Neuronal stem cell (in vitro differentiated cells): ENCODE measurements at regions not wholly inside any gene's neighbourhood (a gene's known extent, or its start where the extent isn't known, plus 50 kb on each side); places are given as distances from the start of the nearest gene placed in this dataset.
"Not testable (repeated sequence)": the region's sequence is repeated elsewhere in the genome, so short reads cannot be mapped to it uniquely, and the experiment has no call there.

ENCODE experiments used
- DNase-seq: peaks from one replicate; pipeline ENCODE4 v3.0.0-alpha.2; 2013; ENCODE audit warnings: low spot score
- H2AFZ ChIP-seq: one replicate; pipeline ENCODE4 v1.6.1; 2013; ENCODE audit warnings: mild to moderate bottlenecking, low read length, inconsistent platforms
- H2AK5ac ChIP-seq: 2 replicates; pipeline ENCODE4 v1.6.1; 2013; ENCODE audit warnings: low read depth, mild to moderate bottlenecking, inconsistent platforms, low read length, moderate library complexity, mixed read lengths
- H2BK120ac ChIP-seq: 2 replicates; pipeline ENCODE4 v1.6.1; 2013; ENCODE audit warnings: low read depth, mild to moderate bottlenecking, inconsistent platforms, low read length, moderate library complexity, mixed read lengths
- H2BK12ac ChIP-seq: one replicate; pipeline ENCODE4 v1.6.1; 2013; ENCODE audit warnings: low read length, inconsistent platforms
- H2BK15ac ChIP-seq: 2 replicates; pipeline ENCODE4 v1.6.1; 2013; ENCODE audit warnings: mild to moderate bottlenecking, low read length, inconsistent platforms, mixed read lengths
- H2BK5ac ChIP-seq: one replicate; pipeline ENCODE4 v1.6.1; 2013; ENCODE audit warnings: inconsistent platforms, mild to moderate bottlenecking, low read length, moderate library complexity
- H3K14ac ChIP-seq: one replicate; pipeline ENCODE4 v1.6.1; 2013; ENCODE audit warnings: low read length, inconsistent platforms
- H3K18ac ChIP-seq: 2 replicates; pipeline ENCODE4 v1.6.1; 2013; ENCODE audit warnings: low read length, inconsistent platforms
- H3K23ac ChIP-seq: 2 replicates; pipeline ENCODE4 v1.6.1; 2013; ENCODE audit warnings: low read depth, mild to moderate bottlenecking, mixed read lengths, low read length, inconsistent platforms; ENCODE audit not compliant: poor library complexity
- H3K27ac ChIP-seq: replicated peaks from 3 replicates; pipeline ENCODE4 v1.5.1; 2013; ENCODE audit warnings: low read length, inconsistent platforms
- H3K27me3 ChIP-seq, 3 experiments: 2 replicates each; pipeline ENCODE4 v1.6.1; 2013; ENCODE audit warnings: low read length in 3 of 3, mild to moderate bottlenecking in 2 of 3, inconsistent platforms in 1 of 3, low read depth in 1 of 3, mixed read lengths in 1 of 3, moderate library complexity in 1 of 3; ENCODE audit not compliant: control insufficient read depth in 3 of 3, insufficient read depth in 3 of 3
- H3K36me3 ChIP-seq, 2 donors: replicated peaks in 1 of 2; 2 replicates each; pipeline ENCODE4 v1.6.1; 2013; ENCODE audit warnings: low read length in 2 of 2; ENCODE audit not compliant: control insufficient read depth in 2 of 2, insufficient read depth in 2 of 2
- H3K4ac ChIP-seq: 2 replicates; pipeline ENCODE4 v1.6.1; 2013; ENCODE audit warnings: inconsistent platforms, mild to moderate bottlenecking, low read length, moderate library complexity
- H3K4me1 ChIP-seq, 2 donors: 1 replicate in 1 of 2; 2 replicates in 1 of 2; pipeline ENCODE4 v1.6.1; 2013; ENCODE audit warnings: low read length in 2 of 2, low read depth in 1 of 2; ENCODE audit not compliant: control insufficient read depth in 2 of 2, insufficient read depth in 1 of 2
- H3K4me2 ChIP-seq: one replicate; pipeline ENCODE4 v1.6.1; 2013; ENCODE audit warnings: mild to moderate bottlenecking, low read length, inconsistent platforms; ENCODE audit not compliant: insufficient read depth, poor library complexity, severe bottlenecking
- H3K4me3 ChIP-seq, 2 donors: 2 replicates each; pipeline ENCODE4 v1.5.1; 2013; ENCODE audit warnings: low read length in 2 of 2, mild to moderate bottlenecking in 2 of 2, inconsistent platforms in 1 of 2, moderate library complexity in 1 of 2
- H3K79me1 ChIP-seq: one replicate; pipeline ENCODE4 v1.6.1; 2013; ENCODE audit warnings: low read depth, mild to moderate bottlenecking, inconsistent platforms, low read length, moderate library complexity
- H3K9ac ChIP-seq: one replicate; pipeline ENCODE4 v1.6.1; 2013; ENCODE audit warnings: mild to moderate bottlenecking, low read depth, low read length, inconsistent platforms; ENCODE audit not compliant: poor library complexity
- H3K9me3 ChIP-seq, 2 donors: replicated peaks in 1 of 2; 2 replicates each; pipeline versions ENCODE3 to v1.6.1; 2013; ENCODE audit warnings: low read length in 2 of 2, mild to moderate bottlenecking in 2 of 2, inconsistent platforms in 1 of 2, low read depth in 1 of 2, mixed read lengths in 1 of 2, moderate library complexity in 1 of 2; ENCODE audit not compliant: control insufficient read depth in 2 of 2, insufficient read depth in 1 of 2
- H4K8ac ChIP-seq: one replicate; pipeline ENCODE4 v1.6.1; 2013; ENCODE audit warnings: low read depth, mild to moderate bottlenecking, inconsistent platforms, low read length, moderate library complexity
- H4K91ac ChIP-seq: one replicate; pipeline ENCODE4 v1.6.1; 2013; ENCODE audit warnings: low read length, low read depth, mild to moderate bottlenecking, inconsistent platforms; ENCODE audit not compliant: poor library complexity
- WGBS, 2 donors: extraction: QIAGEN DNeasy Blood & Tissue Kit; methylation state at CpG; one replicate each; pipeline ENCODE4 v1.1.7; 2013; ENCODE audit warnings: missing lambda C conversion rate in 2 of 2, mixed read lengths in 1 of 2; ENCODE audit not compliant: insufficient read length in 2 of 2, insufficient replicate concordance in 1 of 2; ENCODE audit errors: extremely low coverage in 2 of 2; 5-methylcytosine and 5-hydroxymethylcytosine counted together

GRCh38 chr12:38528527-38528926, 212.0 kb downstream of the ALG10B start:
- H4K8ac ChIP-seq: no peak overlapping the region
- H3K79me1 ChIP-seq: no peaks in the 10 kb centered on the region
- no peak overlapping the region for H3K4me2 ChIP-seq
- H4K91ac ChIP-seq: no peak overlapping the region
- no peak overlapping the region for H3K9ac ChIP-seq
- H2AFZ ChIP-seq: no peak overlapping the region
- no peak overlapping the region for H3K18ac ChIP-seq
- H2BK12ac ChIP-seq: no peak overlapping the region
- H2AK5ac ChIP-seq: no peak overlapping the region
- no peak overlapping the region for H2BK15ac ChIP-seq
- no CpG with 5 or more reads among the region's 1 CpG for WGBS, 2 donors
- H3K36me3 ChIP-seq: no peaks in the 10 kb centered on the region
- H2BK120ac ChIP-seq: no peak overlapping the region
- no peak overlapping the region for H3K27ac ChIP-seq
- H3K27me3 ChIP-seq: no peaks in the 10 kb centered on the region
- no peak overlapping the region for H3K23ac ChIP-seq
- no peak overlapping the region for H3K4me3 ChIP-seq
- DNase-seq: no peak
- no peaks in the 10 kb centered on the region for H3K4me1 ChIP-seq
- H3K14ac ChIP-seq: no peak overlapping the region
- no peak overlapping the region for H2BK5ac ChIP-seq
- no peak overlapping the region for H3K4ac ChIP-seq
- no peaks in the 10 kb centered on the region for H3K9me3 ChIP-seq

GRCh38 chr12:38529281-38529680, 212.7 kb downstream of the ALG10B start:
- not testable (repeated sequence) for H3K27ac ChIP-seq, H2AFZ ChIP-seq, DNase-seq, H3K4me3 ChIP-seq, H3K9me3 ChIP-seq, H2BK15ac ChIP-seq, H3K18ac ChIP-seq, H3K36me3 ChIP-seq, H3K27me3 ChIP-seq, H3K4me1 ChIP-seq, H3K4me2 ChIP-seq, H4K8ac ChIP-seq, H2AK5ac ChIP-seq, H2BK12ac ChIP-seq, H2BK120ac ChIP-seq, H3K4ac ChIP-seq, H3K9ac ChIP-seq, H2BK5ac ChIP-seq, H3K23ac ChIP-seq, H3K79me1 ChIP-seq, H3K14ac ChIP-seq, H4K91ac ChIP-seq
- WGBS, 2 donors: no CpG with 5 or more reads among the region's 3 CpGs

- H2BK12ac ChIP-seq: no peak overlapping the region
- no peak overlapping the region for H3K23ac ChIP-seq
- H3K9me3 ChIP-seq: no peaks in the 10 kb centered on the region
- no peaks in the 10 kb centered on the region for H3K27me3 ChIP-seq
- no peak overlapping the region for H2BK120ac ChIP-seq
- H3K18ac ChIP-seq: no peak overlapping the region
- no peak overlapping the region for H4K91ac ChIP-seq
- no peak overlapping the region for H3K14ac ChIP-seq
- no peak overlapping the region for H2BK15ac ChIP-seq
- H2AK5ac ChIP-seq: no peak overlapping the region
- H2BK5ac ChIP-seq: no peak overlapping the region
- no peak overlapping the region for H3K27ac ChIP-seq
- H3K4me3 ChIP-seq: no peak overlapping the region
- H3K79me1 ChIP-seq: no peaks in the 10 kb centered on the region
- no peak overlapping the region for H3K9ac ChIP-seq
- no peak overlapping the region for H3K4me2 ChIP-seq
- no peak for DNase-seq
- no peaks in the 10 kb centered on the region for H3K36me3 ChIP-seq
- no CpG with 5 or more reads among the region's 4 CpGs for WGBS, 2 donors
- no peak overlapping the region for H2AFZ ChIP-seq
- H3K4me1 ChIP-seq: peaks cover 0 to 2% of the 10 kb centered on the region in 2 donors
- H4K8ac ChIP-seq: no peak overlapping the region
- no peak overlapping the region for H3K4ac ChIP-seq
These were observed 221.7 kb downstream of the ALG10B start for GRCh38 chr12:38538319-38538718.

GRCh38 chr12:38540156-38540555, 223.6 kb downstream of the ALG10B start:
- Histone ChIP-seq H3K18ac (no peak overlapping the region), H2AFZ (no peak overlapping the region), H2BK120ac (no peak overlapping the region), H3K9ac (no peak overlapping the region), H3K9me3 (no peaks in the 10 kb centered on the region), H3K4me2 (no peak overlapping the region), H4K8ac (no peak overlapping the region), H3K4me1 (peaks cover 0 to 4% of the 10 kb centered on the region in 2 donors), H2AK5ac (no peak overlapping the region), H3K23ac (no peak overlapping the region), H2BK12ac (no peak overlapping the region), H3K36me3 (no peaks in the 10 kb centered on the region), H2BK5ac (no peak overlapping the region), H3K14ac (no peak overlapping the region), H2BK15ac (no peak overlapping the region), H3K79me1 (no peaks in the 10 kb centered on the region), H3K4me3 (no peak overlapping the region), H3K4ac (no peak overlapping the region), H3K27ac (no peak overlapping the region), H3K27me3 (no peaks in the 10 kb centered on the region), H4K91ac (no peak overlapping the region)
- DNase-seq: no peak
- WGBS, 2 donors: no CpG with 5 or more reads among the region's 1 CpG
